AG04450 (cell line): ENCODE measurements at regions not wholly inside any gene's neighbourhood (a gene's known extent, or its start where the extent isn't known, plus 50 kb on each side); places are given as distances from the start of the nearest gene placed in this dataset.

Experiments used
- CTCF ChIA-PET: fragments of 300-600, 350-600 bp; formaldehyde crosslinking; extraction: SDS; loops from one replicate; lab custom pipeline; 2022; ENCODE audit warnings: antibody characterized with exemption, inconsistent platforms; lab: Charles Lee
- POLR2A ChIA-PET: fragments of 350-600 bp; formaldehyde crosslinking; extraction: SDS; loops from one replicate; lab custom pipeline; 2021; ENCODE audit warnings: antibody characterized with exemption, inconsistent platforms; lab: Yijun Ruan, JAX
- DNase-seq: peaks from one replicate; pipeline ENCODE4 v3.0.0-alpha.2; 2011; ENCODE audit warnings: low read depth, low spot score
- H3K27ac ChIP-seq: one replicate; pipeline ENCODE4 v1.5.1; 2012; ENCODE audit warnings: low read depth, low read length, control low read depth
- H3K27me3 ChIP-seq: one replicate; pipeline ENCODE4 v1.6.0; 2012; ENCODE audit warnings: low read length; ENCODE audit not compliant: control insufficient read depth, insufficient read depth
- H3K4me3 ChIP-seq: 2 replicates; pipeline ENCODE4 v1.5.1; 2011; ENCODE audit warnings: mild to moderate bottlenecking, low read depth, low read length, control low read depth
- H3K9me3 ChIP-seq: 2 replicates; pipeline ENCODE4 v1.5.1; 2012; ENCODE audit warnings: low read length; ENCODE audit not compliant: control insufficient read depth, insufficient read depth
- TF ChIP-seq, protein P1 (sequence below): IDR thresholded peaks from 2 replicates; pipeline ENCODE4 v1.5.1; 2011; ENCODE audit warnings: low read depth, low read length, control low read depth, inconsistent platforms

DNA sequence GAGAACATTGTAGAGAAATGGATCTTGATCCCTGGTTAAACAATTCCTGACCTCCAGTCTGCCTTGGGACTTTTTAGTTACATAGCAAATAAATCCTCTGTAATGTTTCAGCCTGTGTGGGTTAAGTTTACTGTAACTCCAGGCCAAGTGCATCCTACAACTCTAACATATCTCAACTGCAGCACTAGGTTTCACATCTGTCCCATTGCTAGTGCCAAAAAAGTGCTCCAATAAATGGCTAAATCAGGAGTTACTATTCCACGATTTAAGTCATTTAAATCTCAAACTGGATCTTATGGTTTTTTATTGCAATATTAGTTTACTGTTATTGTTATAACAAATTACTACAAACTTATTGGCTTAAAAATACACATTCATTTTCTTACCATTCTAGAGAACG lies 479.6 kb downstream of the GPAM start:
- TF ChIP-seq, protein P1, sequence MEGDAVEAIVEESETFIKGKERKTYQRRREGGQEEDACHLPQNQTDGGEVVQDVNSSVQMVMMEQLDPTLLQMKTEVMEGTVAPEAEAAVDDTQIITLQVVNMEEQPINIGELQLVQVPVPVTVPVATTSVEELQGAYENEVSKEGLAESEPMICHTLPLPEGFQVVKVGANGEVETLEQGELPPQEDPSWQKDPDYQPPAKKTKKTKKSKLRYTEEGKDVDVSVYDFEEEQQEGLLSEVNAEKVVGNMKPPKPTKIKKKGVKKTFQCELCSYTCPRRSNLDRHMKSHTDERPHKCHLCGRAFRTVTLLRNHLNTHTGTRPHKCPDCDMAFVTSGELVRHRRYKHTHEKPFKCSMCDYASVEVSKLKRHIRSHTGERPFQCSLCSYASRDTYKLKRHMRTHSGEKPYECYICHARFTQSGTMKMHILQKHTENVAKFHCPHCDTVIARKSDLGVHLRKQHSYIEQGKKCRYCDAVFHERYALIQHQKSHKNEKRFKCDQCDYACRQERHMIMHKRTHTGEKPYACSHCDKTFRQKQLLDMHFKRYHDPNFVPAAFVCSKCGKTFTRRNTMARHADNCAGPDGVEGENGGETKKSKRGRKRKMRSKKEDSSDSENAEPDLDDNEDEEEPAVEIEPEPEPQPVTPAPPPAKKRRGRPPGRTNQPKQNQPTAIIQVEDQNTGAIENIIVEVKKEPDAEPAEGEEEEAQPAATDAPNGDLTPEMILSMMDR = no peak
- Histone ChIP-seq H3K4me3 (no peak overlapping the region), H3K27me3 (no peaks in the 10 kb centered on the region), H3K9me3 (peaks cover 10% of the 10 kb centered on the region), H3K27ac (no peak overlapping the region)
- ChIA-PET POLR2A (no interaction called here), CTCF (no interaction called here)
- no peak for DNase-seq

DNA sequence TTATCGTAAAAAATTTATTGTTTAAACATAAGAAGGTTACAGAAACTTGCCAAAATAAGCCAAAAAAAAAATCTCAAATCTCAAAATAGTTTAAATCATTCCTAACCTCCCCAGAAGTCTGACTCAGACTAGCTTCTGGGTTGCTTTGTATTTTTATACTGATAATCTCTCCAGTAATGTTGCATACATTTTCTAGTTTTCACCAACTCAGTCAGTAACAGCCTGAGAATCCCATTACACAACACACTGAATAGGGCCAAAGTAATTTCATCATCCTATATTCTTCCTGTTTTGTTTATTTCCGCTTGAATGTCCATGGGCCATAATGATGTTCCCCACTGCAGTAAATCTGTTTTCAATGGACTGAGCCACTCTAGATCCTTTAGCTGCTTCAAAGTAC lies 478.5 kb downstream of the GPAM start:
- no peak overlapping the region for H3K4me3 ChIP-seq
- H3K27me3 ChIP-seq = no peaks in the 10 kb centered on the region
- no peak overlapping the region for H3K27ac ChIP-seq
- TF ChIP-seq, protein P1 = no peak
- H3K9me3 ChIP-seq = peaks cover 15% of the 10 kb centered on the region
- CTCF ChIA-PET = no interaction called here
- DNase-seq = no peak
- POLR2A ChIA-PET = no interaction called here

DNA sequence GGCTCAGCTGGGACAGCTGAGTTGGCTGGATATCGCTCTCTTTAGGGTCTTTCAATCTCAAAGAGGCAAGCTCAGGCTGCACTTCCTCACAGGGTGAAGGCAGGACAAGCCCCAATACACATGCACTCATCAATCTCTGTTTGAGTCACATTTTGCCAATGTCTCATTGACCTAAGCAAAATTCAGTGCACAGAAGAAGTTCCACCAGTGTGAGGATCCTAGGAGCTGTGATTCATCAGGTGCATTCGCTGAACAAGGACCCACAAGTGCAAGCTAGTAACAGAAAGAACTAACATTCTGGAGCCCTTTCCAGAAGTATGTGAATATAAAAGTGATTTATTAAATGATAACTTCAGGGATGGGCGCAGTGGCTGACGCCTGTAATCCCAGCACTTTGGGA lies 477.2 kb downstream of the GPAM start:
- H3K9me3 ChIP-seq = peaks cover 15% of the 10 kb centered on the region
- TF ChIP-seq, protein P1 = no peak
- no peaks in the 10 kb centered on the region for H3K27me3 ChIP-seq
- no peak for DNase-seq
- ChIA-PET POLR2A (no interaction called here), CTCF (no interaction called here)
- H3K4me3 ChIP-seq = no peak overlapping the region
- no peak overlapping the region for H3K27ac ChIP-seq

DNA sequence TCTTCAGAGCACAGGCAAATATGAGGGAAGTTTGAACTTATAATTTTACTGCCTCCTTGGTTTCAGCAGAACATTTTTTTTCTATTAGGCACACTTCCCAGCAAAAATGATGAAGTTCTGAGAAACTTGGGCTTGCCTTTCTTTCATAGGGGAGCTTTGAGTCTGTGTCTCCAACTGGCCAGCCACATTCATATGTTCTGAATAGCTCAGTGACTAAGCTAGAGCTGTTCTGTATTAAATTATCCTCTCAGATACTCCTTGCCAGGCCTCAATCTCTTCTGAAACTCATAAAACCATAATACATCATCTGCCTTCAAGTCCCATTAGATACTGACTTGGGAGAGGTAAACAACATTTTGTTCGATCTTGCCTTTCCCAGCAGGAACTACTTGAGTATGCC lies 476.5 kb downstream of the GPAM start:
- H3K4me3 ChIP-seq = no peak overlapping the region
- ChIA-PET CTCF (no interaction called here), POLR2A (no interaction called here)
- H3K27me3 ChIP-seq = no peaks in the 10 kb centered on the region
- no peak overlapping the region for H3K27ac ChIP-seq
- no peak for DNase-seq
- H3K9me3 ChIP-seq = peaks cover 13% of the 10 kb centered on the region; the same call in 1 of the 2 replicates
- TF ChIP-seq, protein P1 = no peak

DNA sequence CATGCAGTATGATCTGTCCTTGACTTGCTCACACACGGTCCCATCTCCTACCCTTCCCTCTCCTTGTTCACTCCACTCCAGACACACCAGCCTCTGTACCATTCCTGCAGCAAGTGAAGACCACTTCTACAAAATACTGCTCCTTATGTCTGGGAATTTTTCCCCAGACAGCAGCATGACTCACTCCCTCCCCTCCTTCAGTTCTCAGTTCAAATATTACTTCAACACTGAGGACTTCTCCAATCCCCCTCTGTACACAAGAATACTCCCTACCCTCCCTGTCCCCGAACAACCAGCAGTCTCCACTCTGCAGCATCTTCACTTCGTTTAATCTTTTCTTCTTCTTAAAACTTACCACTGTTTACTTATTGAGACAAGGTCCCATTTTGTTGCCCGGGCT lies 474.0 kb downstream of the GPAM start:
- no peak overlapping the region for H3K4me3 ChIP-seq
- ChIA-PET CTCF (no interaction called here), POLR2A (no interaction called here)
- DNase-seq = no peak
- H3K27me3 ChIP-seq = no peaks in the 10 kb centered on the region
- H3K27ac ChIP-seq = no peak overlapping the region
- peaks cover 29% of the 10 kb centered on the region for H3K9me3 ChIP-seq
- TF ChIP-seq, protein P1 = no peak
